ENCODE measurements at regions not wholly inside any gene's neighbourhood (a gene's known extent, or its start where the extent isn't known, plus 50 kb on each side); places are given as distances from the start of the nearest gene placed in this dataset.
"Not testable (repeated sequence)": the region's sequence is repeated elsewhere in the genome, so short reads cannot be mapped to it uniquely, and the experiment has no call there.

GRCh38 chr10:78096486-78096885, 62.8 kb downstream of the RPS24 start:
- not testable (repeated sequence) for H3K4me3 ChIP-seq (ENCODE audit: low read depth in 1 of 2, low read length in 2 of 2); H3K9me3 ChIP-seq (ENCODE audit: control insufficient read depth in 1 of 2, low read length in 2 of 2); H3K27ac ChIP-seq (ENCODE audit: low read length); H3K4me1 ChIP-seq (ENCODE audit: control insufficient read depth in 1 of 2, insufficient read depth in 2 of 2, low read length in 2 of 2); H3K27me3 ChIP-seq (ENCODE audit: low read depth, low read length); H3K36me3 ChIP-seq (ENCODE audit: control insufficient read depth in 1 of 2, insufficient read depth in 2 of 2, low read length in 2 of 2)

- H3K9me3 ChIP-seq (ENCODE audit: control insufficient read depth in 1 of 2, low read length in 2 of 2); H3K36me3 ChIP-seq (ENCODE audit: control insufficient read depth in 1 of 2, insufficient read depth in 2 of 2, low read length in 2 of 2); H3K4me3 ChIP-seq (ENCODE audit: low read depth in 1 of 2, low read length in 2 of 2); H3K27ac ChIP-seq (ENCODE audit: low read length); H3K4me1 ChIP-seq (ENCODE audit: control insufficient read depth in 1 of 2, insufficient read depth in 2 of 2, low read length in 2 of 2); H3K27me3 ChIP-seq (ENCODE audit: low read depth, low read length): not testable (repeated sequence)
Measured at GRCh38 chr10:78102593-78102992, 68.9 kb downstream of the RPS24 start.

- no peak overlapping the region for H3K27ac ChIP-seq (ENCODE audit: low read length)
- H3K4me3 ChIP-seq (ENCODE audit: low read depth in 1 of 2, low read length in 2 of 2): no peak overlapping the region
- H3K36me3 ChIP-seq (ENCODE audit: control insufficient read depth in 1 of 2, insufficient read depth in 2 of 2, low read length in 2 of 2): no peaks in the 10 kb centered on the region
- H3K4me1 ChIP-seq (ENCODE audit: control insufficient read depth in 1 of 2, insufficient read depth in 2 of 2, low read length in 2 of 2): no peaks in the 10 kb centered on the region
- H3K27me3 ChIP-seq (ENCODE audit: low read depth, low read length): no peaks in the 10 kb centered on the region
- H3K9me3 ChIP-seq (ENCODE audit: control insufficient read depth in 1 of 2, low read length in 2 of 2): no peaks in the 10 kb centered on the region
Measured at GRCh38 chr10:78109210-78109609, 75.5 kb downstream of the RPS24 start.

- Histone ChIP-seq H3K9me3 (ENCODE audit: control insufficient read depth in 1 of 2, low read length in 2 of 2) (no peaks in the 10 kb centered on the region), H3K4me3 (ENCODE audit: low read depth in 1 of 2, low read length in 2 of 2) (no peak overlapping the region), H3K4me1 (ENCODE audit: control insufficient read depth in 1 of 2, insufficient read depth in 2 of 2, low read length in 2 of 2) (no peaks in the 10 kb centered on the region), H3K27ac (ENCODE audit: low read length) (no peak overlapping the region), H3K27me3 (ENCODE audit: low read depth, low read length) (no peaks in the 10 kb centered on the region), H3K36me3 (ENCODE audit: control insufficient read depth in 1 of 2, insufficient read depth in 2 of 2, low read length in 2 of 2) (no peaks in the 10 kb centered on the region)
Measured at GRCh38 chr10:78115135-78115853, 81.6 kb downstream of the RPS24 start.

- Histone ChIP-seq H3K27me3 (ENCODE audit: low read depth, low read length) (no peaks in the 10 kb centered on the region), H3K9me3 (ENCODE audit: control insufficient read depth in 1 of 2, low read length in 2 of 2) (peaks cover 0 to 1% of the 10 kb centered on the region in 2 donors), H3K4me3 (ENCODE audit: low read depth in 1 of 2, low read length in 2 of 2) (no peak overlapping the region), H3K27ac (ENCODE audit: low read length) (no peak overlapping the region), H3K36me3 (ENCODE audit: control insufficient read depth in 1 of 2, insufficient read depth in 2 of 2, low read length in 2 of 2) (no peaks in the 10 kb centered on the region), H3K4me1 (ENCODE audit: control insufficient read depth in 1 of 2, insufficient read depth in 2 of 2, low read length in 2 of 2) (no peaks in the 10 kb centered on the region)
Measured at GRCh38 chr10:78116361-78116760, 82.7 kb downstream of the RPS24 start.

- Histone ChIP-seq H3K4me1 (ENCODE audit: control insufficient read depth in 1 of 2, insufficient read depth in 2 of 2, low read length in 2 of 2) (no peaks in the 10 kb centered on the region), H3K4me3 (ENCODE audit: low read depth in 1 of 2, low read length in 2 of 2) (no peak overlapping the region), H3K27ac (ENCODE audit: low read length) (no peak overlapping the region), H3K36me3 (ENCODE audit: control insufficient read depth in 1 of 2, insufficient read depth in 2 of 2, low read length in 2 of 2) (no peaks in the 10 kb centered on the region), H3K9me3 (ENCODE audit: control insufficient read depth in 1 of 2, low read length in 2 of 2) (peaks cover 16 to 18% of the 10 kb centered on the region in 2 donors), H3K27me3 (ENCODE audit: low read depth, low read length) (no peaks in the 10 kb centered on the region)
Measured at GRCh38 chr10:78118591-78118990, 84.9 kb downstream of the RPS24 start.

- H3K36me3 ChIP-seq (ENCODE audit: control insufficient read depth in 1 of 2, insufficient read depth in 2 of 2, low read length in 2 of 2): no peaks in the 10 kb centered on the region
- peak overlapping the region in 1 of 2 donors; percentile 21 for H3K4me3 ChIP-seq (ENCODE audit: low read depth in 1 of 2, low read length in 2 of 2)
- H3K27ac ChIP-seq (ENCODE audit: low read length): no peak overlapping the region
- H3K9me3 ChIP-seq (ENCODE audit: control insufficient read depth in 1 of 2, low read length in 2 of 2): peaks cover 16 to 18% of the 10 kb centered on the region in 2 donors
- no peaks in the 10 kb centered on the region for H3K4me1 ChIP-seq (ENCODE audit: control insufficient read depth in 1 of 2, insufficient read depth in 2 of 2, low read length in 2 of 2)
- no peaks in the 10 kb centered on the region for H3K27me3 ChIP-seq (ENCODE audit: low read depth, low read length)
Measured at GRCh38 chr10:78121801-78122200, 88.1 kb downstream of the RPS24 start.

GRCh38 chr10:78124167-78124566, 90.5 kb downstream of the RPS24 start:
- Histone ChIP-seq H3K9me3 (ENCODE audit: control insufficient read depth in 1 of 2, low read length in 2 of 2) (peaks cover 16 to 18% of the 10 kb centered on the region in 2 donors), H3K27me3 (ENCODE audit: low read depth, low read length) (no peaks in the 10 kb centered on the region), H3K4me3 (ENCODE audit: low read depth in 1 of 2, low read length in 2 of 2) (no peak overlapping the region)

GRCh38 chr10:78129211-78129610, 95.5 kb downstream of the RPS24 start:
- Histone ChIP-seq H3K36me3 (ENCODE audit: control insufficient read depth in 1 of 2, insufficient read depth in 2 of 2, low read length in 2 of 2) (no peaks in the 10 kb centered on the region), H3K9me3 (ENCODE audit: control insufficient read depth in 1 of 2, low read length in 2 of 2) (no peaks in the 10 kb centered on the region), H3K27me3 (ENCODE audit: low read depth, low read length) (no peaks in the 10 kb centered on the region), H3K4me3 (ENCODE audit: low read depth in 1 of 2, low read length in 2 of 2) (no peak overlapping the region), H3K4me1 (ENCODE audit: control insufficient read depth in 1 of 2, insufficient read depth in 2 of 2, low read length in 2 of 2) (no peaks in the 10 kb centered on the region), H3K27ac (ENCODE audit: low read length) (no peak overlapping the region)

More at GRCh38 chr10:78124167-78124566, 90.5 kb downstream of the RPS24 start:
- H3K27ac ChIP-seq (ENCODE audit: low read length): no peak overlapping the region
- no peaks in the 10 kb centered on the region for H3K36me3 ChIP-seq (ENCODE audit: control insufficient read depth in 1 of 2, insufficient read depth in 2 of 2, low read length in 2 of 2)
- H3K4me1 ChIP-seq (ENCODE audit: control insufficient read depth in 1 of 2, insufficient read depth in 2 of 2, low read length in 2 of 2): no peaks in the 10 kb centered on the region

- Histone ChIP-seq H3K27ac (ENCODE audit: low read length) (no peak overlapping the region), H3K4me1 (ENCODE audit: control insufficient read depth in 1 of 2, insufficient read depth in 2 of 2, low read length in 2 of 2) (no peaks in the 10 kb centered on the region), H3K27me3 (ENCODE audit: low read depth, low read length) (no peaks in the 10 kb centered on the region), H3K9me3 (ENCODE audit: control insufficient read depth in 1 of 2, low read length in 2 of 2) (no peaks in the 10 kb centered on the region), H3K4me3 (ENCODE audit: low read depth in 1 of 2, low read length in 2 of 2) (no peak overlapping the region), H3K36me3 (ENCODE audit: control insufficient read depth in 1 of 2, insufficient read depth in 2 of 2, low read length in 2 of 2) (no peaks in the 10 kb centered on the region)
Measured at GRCh38 chr10:78130966-78131710, 97.5 kb downstream of the RPS24 start.

- H3K9me3 ChIP-seq (ENCODE audit: control insufficient read depth in 1 of 2, low read length in 2 of 2): no peaks in the 10 kb centered on the region
- H3K27ac ChIP-seq (ENCODE audit: low read length): no peak overlapping the region
- H3K4me3 ChIP-seq (ENCODE audit: low read depth in 1 of 2, low read length in 2 of 2): no peak overlapping the region
- no peaks in the 10 kb centered on the region for H3K27me3 ChIP-seq (ENCODE audit: low read depth, low read length)
- H3K36me3 ChIP-seq (ENCODE audit: control insufficient read depth in 1 of 2, insufficient read depth in 2 of 2, low read length in 2 of 2): no peaks in the 10 kb centered on the region
- no peaks in the 10 kb centered on the region for H3K4me1 ChIP-seq (ENCODE audit: control insufficient read depth in 1 of 2, insufficient read depth in 2 of 2, low read length in 2 of 2)
Measured at GRCh38 chr10:78134773-78135306, 101.2 kb downstream of the RPS24 start.

All from muscle layer of duodenum (tissue), 2 donors.